ENCODE measurements at regions not wholly inside any gene's neighbourhood (a gene's known extent, or its start where the extent isn't known, plus 50 kb on each side); places are given as distances from the start of the nearest gene placed in this dataset.

DNA sequence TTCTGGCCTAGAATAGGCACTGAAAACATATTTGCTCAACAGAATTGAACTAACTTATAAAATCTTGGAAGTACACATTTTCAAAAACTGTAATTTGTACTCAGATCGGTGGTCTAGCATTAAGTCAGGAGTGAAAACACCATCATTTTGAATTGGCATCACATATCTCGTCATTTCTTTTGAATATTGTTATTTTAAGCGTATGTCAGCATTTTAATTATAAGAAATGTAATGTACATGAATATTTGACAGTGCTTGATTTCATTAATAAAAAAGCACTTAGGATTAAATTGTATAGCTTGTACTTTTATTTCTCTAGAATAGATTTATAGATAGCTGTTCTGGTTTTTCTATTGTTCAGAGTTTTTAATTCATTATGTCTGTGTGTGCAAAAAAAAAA, 892.2 kb downstream of the BCL11B start:
- DNase-seq (ENCODE audit: low spot score): no peak

DNA sequence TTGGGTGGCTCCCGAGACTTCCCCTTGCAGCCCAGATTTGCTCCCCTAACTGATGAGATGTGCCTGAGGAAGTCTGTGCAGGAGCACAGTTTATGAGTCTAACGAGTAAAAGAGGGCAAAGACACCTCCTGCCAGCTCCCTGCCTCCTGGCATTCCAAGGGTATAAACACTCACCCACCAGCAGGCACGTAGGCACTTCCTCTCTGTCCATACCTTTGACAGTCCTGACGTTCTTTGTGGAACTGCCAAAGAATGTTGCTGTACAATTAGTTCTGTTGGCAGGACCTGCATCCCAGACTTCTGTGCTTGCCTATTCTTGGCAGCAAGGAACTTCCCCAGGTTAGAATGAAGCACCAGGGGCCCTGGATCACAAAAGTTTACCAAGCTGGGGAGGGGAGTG, 889.3 kb downstream of the BCL11B start:
- no peak for DNase-seq (ENCODE audit: low spot score)

DNA sequence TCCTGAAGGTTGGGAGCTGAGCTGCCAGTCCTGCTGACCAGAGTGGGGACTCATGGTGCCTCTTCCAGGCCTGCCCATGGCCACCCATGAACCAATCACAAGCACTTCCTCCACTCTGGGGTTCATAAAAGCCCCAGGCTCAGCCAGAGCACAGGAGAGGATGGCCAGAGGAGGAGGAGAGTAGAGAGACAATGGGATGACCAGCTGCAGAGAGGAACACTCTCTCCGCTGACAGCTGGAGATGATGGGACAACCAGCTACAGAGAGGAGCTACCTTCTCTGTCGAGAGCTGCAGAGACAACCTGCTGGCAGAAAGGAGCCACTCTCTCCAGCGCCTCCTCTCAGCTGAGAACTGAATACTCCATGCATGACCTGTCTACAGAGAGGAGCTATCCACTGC, 886.1 kb downstream of the BCL11B start:
- no peak for DNase-seq (ENCODE audit: low spot score)

DNA sequence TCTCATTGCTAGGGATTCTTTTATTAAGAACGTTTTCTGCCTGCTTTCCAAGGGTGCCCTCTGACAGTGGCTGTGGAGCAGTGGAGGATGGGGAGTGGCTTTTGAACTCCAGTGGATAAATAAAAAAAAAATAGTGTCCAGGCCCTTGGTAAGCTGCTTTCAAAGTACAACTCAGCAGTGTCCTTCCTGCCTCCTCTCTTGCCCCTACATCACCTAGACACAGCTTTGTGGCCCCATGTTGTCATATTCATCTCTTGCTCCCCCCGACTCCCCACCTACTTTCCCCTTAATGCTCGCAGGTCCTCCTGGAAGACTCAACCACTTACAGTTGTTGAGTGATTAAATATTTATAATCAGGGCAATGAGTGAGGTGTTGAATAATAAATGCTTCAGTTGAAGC, 880.9 kb downstream of the BCL11B start:
- DNase-seq (ENCODE audit: low spot score): no peak

DNA sequence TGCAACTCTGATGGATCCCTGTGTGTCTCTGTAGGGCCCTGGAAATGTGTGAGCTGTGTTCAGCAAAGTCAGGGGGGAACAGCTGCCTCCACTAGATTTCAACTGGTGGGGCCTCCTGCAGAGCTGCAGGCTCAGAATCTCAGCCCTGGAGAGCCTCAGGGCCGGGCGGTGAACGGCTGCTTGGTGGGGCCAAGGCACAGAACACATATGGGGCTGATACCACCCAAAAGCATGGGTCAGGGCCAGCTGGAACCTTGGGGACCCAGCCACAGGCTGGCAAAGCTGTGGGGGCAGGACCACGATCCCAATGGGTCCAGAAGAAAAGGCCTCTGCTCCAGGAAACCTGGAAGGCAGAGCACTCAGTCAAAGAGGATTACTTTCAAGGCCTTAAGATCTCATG, 878.5 kb downstream of the BCL11B start:
- DNase-seq (ENCODE audit: low spot score): no peak

DNA sequence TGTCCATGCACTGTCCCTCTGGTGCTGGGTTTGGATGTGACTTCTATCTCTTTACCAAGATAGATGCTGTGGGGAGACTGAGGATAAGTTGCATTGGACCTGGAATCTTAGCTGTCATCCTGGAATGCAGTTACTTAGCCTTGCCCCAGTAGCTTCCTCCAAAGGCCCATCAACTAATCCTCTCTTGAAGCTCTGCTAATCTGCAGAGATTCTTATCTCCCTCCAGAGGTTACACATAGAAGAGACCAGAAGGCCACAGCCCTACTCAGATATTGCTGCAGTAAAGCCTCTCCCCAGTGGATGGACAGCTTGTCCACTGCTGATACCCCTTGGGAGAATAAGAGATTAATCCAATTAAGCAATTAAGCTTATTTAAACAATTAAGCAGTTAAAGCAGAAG, 867.2 kb downstream of the BCL11B start:
- DNase-seq (ENCODE audit: low spot score): no peak

DNA sequence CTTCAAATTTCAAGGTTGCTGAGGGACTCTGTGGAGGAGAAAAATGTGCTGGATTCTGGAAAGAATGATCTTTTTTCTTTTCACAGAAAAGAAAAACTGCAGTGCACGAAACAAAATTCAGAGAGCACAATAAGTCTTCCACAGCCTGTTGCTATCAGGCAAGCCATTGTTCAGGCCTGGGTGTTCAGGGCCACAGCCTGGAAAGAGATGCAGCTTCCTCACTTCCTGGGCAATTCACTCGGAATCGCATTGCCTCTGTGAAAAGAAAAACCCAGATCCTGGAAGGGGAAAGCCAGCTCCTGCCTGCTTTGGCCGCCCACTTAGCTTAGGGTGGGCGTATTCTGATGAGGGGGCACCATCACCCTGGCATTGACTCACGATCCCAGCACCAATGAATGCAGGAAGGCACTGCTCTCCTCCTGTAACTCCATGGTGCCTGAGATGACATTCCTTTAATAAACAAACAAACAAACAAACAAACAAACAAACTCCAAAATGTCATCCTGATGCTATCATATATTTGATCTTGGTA, 863.9 kb downstream of the BCL11B start:
- no peak for DNase-seq (ENCODE audit: low spot score)

DNA sequence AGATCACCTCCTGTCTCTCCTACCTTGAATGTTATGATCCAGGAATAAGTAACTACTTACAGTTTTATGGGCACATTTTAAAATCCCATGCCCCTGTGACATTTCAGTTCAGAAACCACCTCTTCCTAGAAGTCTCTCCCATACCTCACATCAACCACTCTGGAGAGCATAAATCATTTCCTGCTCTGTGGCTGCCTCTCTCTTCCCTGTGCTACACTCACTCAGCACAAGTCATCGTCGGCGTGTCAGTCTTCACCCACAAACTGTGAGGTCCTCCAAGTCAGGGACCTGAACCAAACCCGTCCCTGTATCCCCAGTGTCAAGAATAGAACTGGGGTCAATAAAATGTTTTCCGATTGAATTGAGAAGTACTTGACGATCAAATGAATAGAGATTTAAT, 863.3 kb downstream of the BCL11B start:
- DNase-seq (ENCODE audit: low spot score): no peak

DNA sequence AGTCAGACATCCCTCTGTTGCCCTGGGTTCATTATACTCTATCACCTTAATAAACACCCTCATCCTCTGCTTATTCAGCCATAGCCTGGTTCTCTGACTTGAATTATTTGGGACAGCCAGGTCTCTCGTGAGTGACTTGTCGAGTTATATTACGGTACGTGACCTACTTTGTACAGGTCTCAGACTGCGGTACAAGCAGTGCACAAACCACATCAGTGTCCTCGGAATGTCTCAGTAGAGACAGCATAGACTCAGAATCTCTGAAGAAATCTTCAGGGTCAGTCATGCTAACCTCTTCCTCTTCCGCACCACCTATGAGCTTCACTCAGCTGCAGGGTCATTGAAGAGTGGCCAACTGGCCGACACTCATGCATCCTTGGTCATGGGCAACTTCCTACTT, 860.8 kb downstream of the BCL11B start:
- DNase-seq (ENCODE audit: low spot score): no peak

DNA sequence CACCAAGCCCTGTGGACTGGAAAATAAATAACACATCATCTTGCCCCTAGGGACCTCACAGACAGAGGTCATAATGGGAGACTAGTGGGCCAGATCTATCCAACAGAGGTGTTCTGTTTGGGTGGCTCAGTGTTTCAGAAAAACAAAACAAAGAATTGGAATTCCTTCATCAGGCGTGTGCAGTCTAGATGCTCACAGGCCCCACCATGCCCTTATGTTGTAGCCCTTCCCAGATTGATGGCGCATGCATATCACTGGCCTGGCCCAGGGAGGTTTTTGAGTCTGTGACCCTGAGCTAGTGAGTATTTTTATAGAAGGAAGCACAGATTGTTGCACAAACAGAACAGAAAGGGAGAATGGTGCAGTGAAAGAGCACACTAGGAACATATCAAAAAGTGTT, 859.6 kb downstream of the BCL11B start:
- no peak for DNase-seq (ENCODE audit: low spot score)

DNA sequence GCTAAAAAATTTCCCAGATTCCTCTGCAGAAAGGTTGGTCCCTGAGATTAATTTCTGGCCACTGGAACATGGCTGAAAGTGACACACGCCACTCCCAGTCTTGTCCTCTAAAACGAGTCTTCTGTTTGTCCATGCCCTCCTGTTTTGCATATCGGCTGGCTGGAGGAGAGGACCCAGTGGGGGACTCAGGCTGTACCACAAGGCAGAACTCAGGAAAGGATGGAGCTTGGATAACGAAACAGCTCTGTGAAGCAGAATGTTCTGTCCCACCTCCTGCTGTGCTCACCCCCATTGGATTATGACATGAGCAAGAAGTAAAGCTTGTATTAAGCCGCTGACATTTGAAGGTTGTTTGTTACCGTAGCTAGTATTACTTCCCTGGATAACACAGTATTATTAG, 856.2 kb downstream of the BCL11B start:
- DNase-seq (ENCODE audit: low spot score): no peak

DNA sequence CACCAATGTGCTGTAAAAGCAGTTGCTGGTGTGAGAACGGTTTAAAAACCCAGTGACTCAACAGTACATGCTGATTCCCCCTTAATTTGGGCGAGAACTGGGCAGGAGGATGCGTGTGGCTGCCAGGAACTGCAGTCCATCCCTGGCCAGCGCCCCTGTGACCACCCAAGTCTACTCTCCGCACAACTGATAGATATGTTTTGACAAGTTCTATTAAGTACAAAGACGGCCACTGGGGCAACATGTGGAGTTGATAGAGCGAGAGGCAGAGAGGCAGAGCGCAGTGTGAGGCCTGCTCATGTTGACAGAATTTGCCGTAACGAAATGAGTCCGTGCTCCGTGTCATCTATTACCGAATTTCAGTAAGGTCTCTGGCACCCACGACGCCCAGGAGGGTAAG, 855.0 kb downstream of the BCL11B start:
- no peak for DNase-seq (ENCODE audit: low spot score)

DNA sequence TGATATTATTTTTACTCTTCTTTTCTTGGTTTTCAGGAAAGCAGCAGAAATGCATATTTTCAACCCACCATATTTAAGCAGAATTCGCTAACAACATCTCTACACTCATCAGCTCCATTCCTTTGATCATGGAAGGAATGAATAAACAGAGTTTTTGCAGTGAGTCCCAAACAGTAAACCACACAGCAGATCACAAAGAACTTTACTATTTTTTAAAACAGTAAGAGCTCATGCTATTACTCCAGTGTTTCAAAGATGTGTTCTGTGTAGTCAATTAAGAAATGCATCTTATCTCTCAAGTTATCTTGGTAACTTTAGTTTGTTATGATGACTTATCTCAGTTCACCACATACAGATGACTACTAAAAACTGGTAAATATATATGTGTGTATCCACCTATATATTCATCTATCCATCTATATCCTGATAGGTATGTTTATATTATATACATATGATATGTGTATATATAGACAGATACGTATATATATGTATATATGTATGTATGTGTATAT, 843.5 kb downstream of the BCL11B start:
- DNase-seq (ENCODE audit: low spot score): no peak

DNA sequence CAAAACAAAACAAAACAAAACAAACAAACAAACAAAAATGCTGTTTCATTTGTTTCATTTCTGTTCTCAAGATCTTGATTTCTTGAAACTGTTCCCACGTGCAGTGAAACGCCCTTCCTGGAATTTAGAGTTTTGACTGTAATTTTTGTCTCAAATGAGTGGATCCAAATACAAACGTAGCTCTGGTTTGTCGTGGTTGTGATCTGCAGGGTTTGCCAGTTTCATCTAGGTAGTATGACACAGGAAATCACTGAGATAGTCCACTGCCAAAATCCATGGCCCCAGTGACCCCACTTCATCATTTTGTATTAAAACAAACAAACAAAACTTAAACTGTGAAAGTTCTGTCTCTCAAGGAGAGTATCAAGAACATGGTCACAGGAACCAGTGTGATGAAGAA, 838.6 kb downstream of the BCL11B start:
- DNase-seq (ENCODE audit: low spot score): no peak

DNA sequence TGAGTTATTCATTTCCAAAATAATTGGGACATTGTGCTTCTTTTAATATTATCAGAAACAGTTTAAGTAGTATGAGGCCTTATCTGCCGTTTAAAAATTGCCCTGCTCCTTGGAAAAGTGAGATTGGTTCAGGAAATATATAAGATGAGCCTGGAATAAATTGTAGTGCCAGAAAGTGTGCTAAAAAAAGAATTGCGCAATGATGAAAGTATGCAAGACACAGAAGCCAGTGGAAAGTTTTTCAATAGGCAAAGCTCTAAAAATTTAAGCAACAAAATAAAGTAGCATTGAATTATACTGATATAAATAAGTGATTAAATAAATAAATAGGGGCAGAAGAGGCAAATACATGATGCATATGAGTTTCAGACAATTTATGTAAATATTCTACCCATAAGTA, 834.9 kb downstream of the BCL11B start:
- DNase-seq (ENCODE audit: low spot score): no peak

DNA sequence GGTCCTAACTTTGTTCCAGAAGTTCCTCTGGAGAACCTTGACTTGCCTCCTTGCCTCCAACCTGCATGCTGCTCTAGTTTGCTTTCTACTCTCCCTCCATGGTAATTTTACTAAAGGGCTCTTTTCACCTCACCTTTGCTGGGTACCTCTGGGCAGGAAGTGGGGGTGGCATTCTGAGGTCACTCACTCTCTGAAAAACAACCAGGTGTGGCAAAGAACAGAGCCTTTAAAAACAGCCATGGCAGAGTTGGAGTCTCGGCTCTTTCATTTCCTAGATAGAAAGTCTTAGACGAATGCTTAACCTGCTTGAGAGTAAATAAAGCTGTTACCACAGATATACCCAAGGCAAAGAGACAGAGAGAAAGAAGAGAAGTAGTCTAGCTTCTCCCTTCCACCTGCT, 827.9 kb downstream of the BCL11B start:
- no peak for DNase-seq (ENCODE audit: low spot score)

DNA sequence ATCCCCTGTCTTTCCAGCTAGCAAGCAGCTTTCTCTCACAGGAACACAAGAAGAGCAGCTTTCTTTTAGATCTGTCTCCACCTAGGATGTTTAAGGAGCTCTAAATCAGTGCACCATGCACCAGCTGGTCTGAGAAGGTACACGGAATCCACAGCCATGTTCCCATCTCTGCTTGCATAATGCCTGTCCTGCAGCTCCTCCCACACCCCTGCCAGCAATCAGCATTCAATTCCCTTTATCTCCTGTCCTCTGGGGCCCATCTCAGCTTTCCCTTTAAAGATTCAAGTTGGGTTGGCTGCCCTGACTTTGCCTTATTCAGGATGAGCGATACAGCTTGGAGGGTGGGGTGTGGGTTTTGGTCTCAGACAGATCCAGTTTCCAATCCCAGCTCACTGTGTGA, 826.3 kb downstream of the BCL11B start:
- no peak for DNase-seq (ENCODE audit: low spot score)

DNA sequence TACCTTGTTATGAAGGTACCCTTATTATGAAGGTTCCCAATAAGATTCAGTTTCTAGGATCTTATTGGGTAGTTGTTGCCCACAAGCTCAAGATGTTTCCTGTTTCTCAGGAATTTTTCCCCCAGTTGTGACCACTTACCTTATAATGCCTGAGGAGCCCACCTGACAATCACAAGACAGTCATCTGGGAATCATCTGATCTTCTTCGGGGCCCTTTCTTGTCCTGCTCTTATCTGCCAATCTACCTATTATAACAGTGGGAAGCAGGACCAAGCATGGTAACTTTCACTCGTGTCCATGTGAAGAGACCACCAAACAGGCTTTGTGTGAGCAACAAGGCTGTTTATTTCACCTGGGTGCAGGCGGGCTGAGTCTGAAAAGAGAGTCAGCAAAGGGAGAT, 825.5 kb downstream of the BCL11B start:
- DNase-seq (ENCODE audit: low spot score): no peak

DNA sequence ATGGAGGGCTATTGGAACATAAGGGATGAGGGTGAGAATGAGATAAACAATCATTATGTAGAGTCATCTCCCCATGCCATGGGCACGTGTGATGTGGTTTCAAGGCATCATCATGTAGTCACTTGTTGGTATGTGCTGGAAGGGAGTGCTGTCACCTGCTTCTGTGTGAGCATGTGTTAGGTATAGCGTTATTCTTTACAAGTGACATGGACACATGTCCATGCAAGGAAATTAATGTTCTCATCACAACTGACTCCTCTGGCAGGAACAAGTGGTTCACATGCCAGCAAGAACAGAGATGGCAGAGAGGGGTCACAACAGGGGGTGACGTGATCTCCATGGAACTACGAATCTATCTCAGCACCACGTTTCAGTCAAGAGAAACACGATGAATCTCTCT, 815.8 kb downstream of the BCL11B start:
- DNase-seq (ENCODE audit: low spot score): no peak

DNA sequence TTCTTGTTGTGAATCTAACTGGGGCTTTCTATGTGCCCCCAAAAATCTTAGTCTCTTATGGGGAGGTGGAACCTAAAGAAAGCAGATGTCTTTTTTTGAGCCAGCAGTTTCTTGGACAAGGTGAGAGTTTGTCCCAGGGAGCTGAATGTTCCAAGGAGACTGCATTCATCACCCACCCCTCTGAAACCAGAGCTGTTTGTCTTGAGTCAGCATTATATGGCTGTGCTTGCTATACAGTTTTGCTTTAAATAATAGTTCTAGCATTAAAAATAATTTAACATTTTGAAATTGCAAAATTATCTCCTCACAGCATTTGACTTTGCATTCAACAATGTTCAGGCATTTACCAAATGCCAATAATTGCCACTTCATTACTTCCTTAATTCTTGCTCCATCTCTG, 813.3 kb downstream of the BCL11B start:
- no peak for DNase-seq (ENCODE audit: low spot score)

DNA sequence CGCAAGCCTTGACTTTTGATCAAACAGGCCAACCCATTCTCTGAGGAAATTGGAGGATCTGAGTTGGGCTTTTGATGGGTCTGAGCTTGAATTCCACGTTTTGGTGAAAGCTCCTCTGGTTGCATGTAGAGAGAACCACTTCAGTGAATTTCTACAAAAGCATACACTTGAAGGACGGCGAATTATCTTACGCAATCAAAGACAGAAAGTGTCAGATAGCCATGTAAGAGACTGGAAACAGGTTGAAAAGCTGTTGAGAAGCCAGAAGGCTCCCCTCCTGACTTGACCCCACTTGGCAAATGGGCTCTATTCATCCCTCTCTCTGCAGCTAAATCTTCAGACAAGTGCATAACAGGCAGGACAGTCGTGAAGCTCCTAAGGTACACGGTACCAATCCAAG, 809.1 kb downstream of the BCL11B start:
- DNase-seq (ENCODE audit: low spot score): no peak

DNA sequence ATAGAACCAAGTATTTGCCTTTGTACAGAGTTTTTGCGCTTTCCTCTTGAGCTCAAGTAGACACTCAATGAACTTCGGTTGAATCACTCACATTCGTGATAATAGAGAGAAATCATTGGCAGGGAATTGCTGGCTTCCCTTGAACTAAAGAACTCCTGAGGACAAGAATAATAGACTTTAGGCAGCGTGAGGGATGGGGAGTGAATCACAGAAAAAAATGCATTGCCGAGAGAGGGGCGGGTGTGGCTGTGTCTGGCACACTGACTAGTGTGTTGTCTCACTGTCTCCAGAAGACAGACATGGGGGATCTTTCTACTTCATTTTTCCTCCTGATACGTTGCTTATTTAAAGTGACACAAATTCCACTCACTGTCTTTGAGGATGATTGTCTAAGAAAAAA, 805.2 kb downstream of the BCL11B start:
- no peak for DNase-seq (ENCODE audit: low spot score)

DNA sequence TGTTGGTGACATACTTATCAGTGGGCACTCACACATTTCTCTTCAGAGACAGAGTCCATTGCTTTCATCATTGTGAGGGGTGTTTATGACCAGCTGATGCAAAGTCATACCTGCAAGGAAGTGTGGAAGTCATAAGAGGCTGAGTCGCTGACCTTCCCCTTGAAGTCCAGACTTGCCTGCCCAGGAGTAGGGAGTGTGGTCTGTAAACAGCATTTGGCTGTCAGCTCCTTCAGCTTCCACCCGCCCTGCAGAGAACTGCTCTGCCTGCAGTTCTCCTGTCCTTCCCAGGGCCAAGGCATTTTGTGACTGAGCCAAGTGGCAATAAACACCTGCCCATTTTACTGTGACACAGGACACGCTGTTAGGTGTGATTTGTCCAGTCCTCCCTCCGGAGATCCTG, 801.3 kb downstream of the BCL11B start:
- DNase-seq (ENCODE audit: low spot score): no peak

DNA sequence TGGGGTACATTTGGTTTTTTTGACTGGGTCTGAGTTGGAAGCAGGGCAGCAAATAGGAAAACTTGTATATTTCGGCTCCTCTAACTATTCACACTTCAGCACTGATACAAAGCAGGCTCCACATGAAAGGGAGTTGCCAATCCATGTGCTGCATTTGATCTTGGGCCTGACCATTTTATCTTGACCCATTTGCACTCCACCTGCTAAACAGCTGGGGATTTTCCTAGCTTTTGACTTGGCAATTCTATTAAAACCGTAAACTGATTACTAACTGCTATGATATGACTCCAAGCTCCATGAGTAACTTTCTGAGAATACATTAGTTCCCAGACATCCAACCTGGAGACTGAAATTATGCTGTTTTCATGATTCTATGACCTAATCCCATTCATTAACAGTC, 797.1 kb downstream of the BCL11B start:
- DNase-seq (ENCODE audit: low spot score): no peak

DNA sequence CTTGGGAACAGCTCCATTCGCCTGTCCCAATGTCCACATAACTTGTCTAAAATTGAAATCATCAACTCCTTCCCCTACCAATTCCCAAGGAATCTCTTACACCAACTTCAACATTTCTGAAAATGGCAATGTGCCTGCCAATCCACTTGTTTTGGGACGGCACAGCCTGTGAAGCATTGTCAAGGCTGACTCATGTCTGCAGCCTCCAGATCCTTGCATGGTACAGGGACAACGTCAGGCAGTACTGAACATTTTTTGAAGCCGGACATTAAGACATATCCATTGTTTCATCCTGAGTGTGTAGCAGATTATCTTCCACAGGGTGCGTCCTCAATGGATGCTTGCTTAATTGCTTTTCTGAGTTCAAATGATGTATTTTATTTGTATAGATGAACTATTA, 794.1 kb downstream of the BCL11B start:
- no peak for DNase-seq (ENCODE audit: low spot score)
